WTC11 (cell line): ENCODE measurements at regions not wholly inside any gene's neighbourhood (a gene's known extent, or its start where the extent isn't known, plus 50 kb on each side); places are given as distances from the start of the nearest gene placed in this dataset.

Experiments used
- ATAC-seq: fragments of 200-7000 bp; cut with Tn5 transposase; 2 replicates; pipeline ENCODE4 v1.10.0; 2021; ENCODE audit warnings: mild to moderate bottlenecking, moderate library complexity
- CTCF ChIA-PET: fragments of 300-600 bp; sonication (Branson Sonifier 250); formaldehyde crosslinking; loops from one replicate; lab custom pipeline; 2021; ENCODE audit warnings: antibody characterized with exemption; lab: Charles Lee
- POLR2A ChIA-PET: fragments of 350-600 bp; sonication (Branson Sonifier 250); formaldehyde crosslinking; loops from one replicate; lab custom pipeline; 2021; ENCODE audit warnings: antibody characterized with exemption; lab: Charles Lee
- DNase-seq: peaks from one replicate; pipeline ENCODE4 v3.0.0; 2021; ENCODE audit warnings: low spot score
- H3K27ac Mint-ChIP-seq: 2 replicates; pipeline ENCODE4 v1.8.0; 2021; ENCODE audit warnings: mixed read lengths
- H3K27me3 Mint-ChIP-seq: 2 replicates; pipeline ENCODE4 v1.8.0; 2021; ENCODE audit warnings: low read depth, mild to moderate bottlenecking, moderate library complexity, mixed read lengths
- H3K36me3 Mint-ChIP-seq: 2 replicates; pipeline ENCODE4 v1.8.0; 2021; ENCODE audit warnings: mixed read lengths
- H3K4me1 Mint-ChIP-seq: 2 replicates; pipeline ENCODE4 v1.8.0; 2022; ENCODE audit warnings: mixed read lengths
- H3K4me3 Mint-ChIP-seq: 2 replicates; pipeline ENCODE4 v1.8.0; 2021; ENCODE audit warnings: mild to moderate bottlenecking, moderate library complexity, mixed read lengths
- H3K9me3 Mint-ChIP-seq: 2 replicates; pipeline ENCODE4 v1.8.0; 2021; ENCODE audit warnings: mixed read lengths
- ATF1 ChIP-seq: sonication (generic); formaldehyde crosslinking; IDR thresholded peaks from 2 replicates; pipeline ENCODE4 v1.8.1; 2023; ENCODE audit warnings: mild to moderate bottlenecking, moderate library complexity, missing genetic modification reagents
- CDX4 ChIP-seq: fragments of 250-450 bp; sonication (Bioruptor Pico); IDR thresholded peaks from 2 replicates; pipeline ENCODE4 v1.9.0; 2021; ENCODE audit warnings: moderate library complexity, mild to moderate bottlenecking, inconsistent platforms, borderline replicate concordance
- ETV6 ChIP-seq: sonication (generic); formaldehyde crosslinking; IDR thresholded peaks from 2 replicates; pipeline ENCODE4 v1.8.1; 2022; ENCODE audit warnings: mild to moderate bottlenecking, missing genetic modification reagents
- FOXJ3 ChIP-seq: sonication (generic); formaldehyde crosslinking; IDR thresholded peaks from 2 replicates; pipeline ENCODE4 v1.9.0; 2021; ENCODE audit warnings: missing genetic modification reagents, mild to moderate bottlenecking, borderline replicate concordance
- HMGA2 ChIP-seq: fragments of 250-450 bp; sonication (Bioruptor Pico); IDR thresholded peaks from 2 replicates; pipeline ENCODE4 v1.4.0; 2021; ENCODE audit warnings: mild to moderate bottlenecking, moderate library complexity
- MAX ChIP-seq: sonication (generic); formaldehyde crosslinking; IDR thresholded peaks from 2 replicates; pipeline ENCODE4 v1.8.0; 2022; ENCODE audit warnings: mild to moderate bottlenecking, missing genetic modification reagents
- MLX ChIP-seq: sonication (generic); formaldehyde crosslinking; IDR thresholded peaks from 2 replicates; pipeline ENCODE4 v1.8.1; 2023; ENCODE audit warnings: mild to moderate bottlenecking, missing genetic modification reagents, moderate library complexity
- NR3C1 ChIP-seq: sonication (generic); formaldehyde crosslinking; conservative IDR thresholded peaks from 2 replicates; pipeline ENCODE4 v1.8.1; 2023; ENCODE audit warnings: low read depth, mild to moderate bottlenecking, missing genetic modification reagents
- OVOL2 ChIP-seq: fragments of 250-450 bp; sonication (Bioruptor Pico); IDR thresholded peaks from 2 replicates; pipeline ENCODE4 v1.9.0; 2021; ENCODE audit warnings: mild to moderate bottlenecking, borderline replicate concordance
- PRDM15 ChIP-seq: sonication (generic); formaldehyde crosslinking; IDR thresholded peaks from 2 replicates; pipeline ENCODE4 v1.8.0; 2022; ENCODE audit warnings: missing genetic modification reagents
- PRRX2 ChIP-seq: fragments of 250-450 bp; sonication (Bioruptor Pico); IDR thresholded peaks from 2 replicates; pipeline ENCODE4 v1.8.0; 2021; ENCODE audit warnings: mild to moderate bottlenecking
- SMAD3 ChIP-seq: sonication (generic); formaldehyde crosslinking; IDR thresholded peaks from 2 replicates; pipeline ENCODE4 v1.8.0; 2022; ENCODE audit warnings: missing genetic modification reagents, mild to moderate bottlenecking, borderline replicate concordance
- ZBTB21 ChIP-seq: sonication (generic); formaldehyde crosslinking; IDR thresholded peaks from 2 replicates; pipeline ENCODE4 v1.8.1; 2023; ENCODE audit warnings: mild to moderate bottlenecking, missing genetic modification reagents, borderline replicate concordance
- ZMAT4 ChIP-seq: fragments of 250-450 bp; sonication (Bioruptor Pico); IDR thresholded peaks from 2 replicates; pipeline ENCODE4 v1.9.0; 2021; ENCODE audit warnings: mild to moderate bottlenecking
- ZNF263 ChIP-seq: sonication (generic); formaldehyde crosslinking; IDR thresholded peaks from 2 replicates; pipeline ENCODE4 v1.8.1; 2022; ENCODE audit warnings: low read depth, mild to moderate bottlenecking, moderate library complexity, missing genetic modification reagents
- ZNF416 ChIP-seq: fragments of 250-450 bp; sonication (Bioruptor Pico); IDR thresholded peaks from 2 replicates; pipeline ENCODE4 v1.9.0; 2021; ENCODE audit warnings: mild to moderate bottlenecking, inconsistent platforms
- ZNF532 ChIP-seq: fragments of 250-450 bp; sonication (Bioruptor Pico); IDR thresholded peaks from 2 replicates; pipeline ENCODE4 v1.9.0; 2021; ENCODE audit warnings: mild to moderate bottlenecking, borderline replicate concordance

- peaks cover 24% of the 10 kb centered on the region for H3K9me3 Mint-ChIP-seq
- no peaks in the 10 kb centered on the region for H3K4me1 Mint-ChIP-seq
- H3K27me3 Mint-ChIP-seq = no peaks in the 10 kb centered on the region
- ChIA-PET CTCF (interaction anchor here (0.6 to 0.7 kb wide), 2 partner anchors 87 to 1847 kb away, joined by 3 read pairs; no protein-coding TSS in a partner anchor), POLR2A (no interaction called here)
- TF ChIP-seq NR3C1 (CRISPR knock-in tag) (no peak), PRRX2 (CRISPR knock-in tag) (no peak), MAX (CRISPR knock-in tag) (no peak), FOXJ3 (CRISPR knock-in tag) (no peak), CDX4 (CRISPR knock-in tag) (no peak), MLX (CRISPR knock-in tag) (no peak), HMGA2 (CRISPR knock-in tag) (no peak), PRDM15 (CRISPR knock-in tag) (no peak)
- no peak for ATAC-seq
- 0 out of 2 replicates have a peak, but pooled peaks cover 3% of the 10 kb centered on the region for H3K36me3 Mint-ChIP-seq
- no peak for DNase-seq
- H3K4me3 Mint-ChIP-seq = no peak overlapping the region
- H3K27ac Mint-ChIP-seq = no peak overlapping the region
Observed at GRCh38 chr7:94778711-94779459, 123.0 kb upstream of the SGCE start.

GRCh38 chr7:94779861-94780260 is 123.9 kb upstream of the SGCE start:
- peaks cover 16% of the 10 kb centered on the region for H3K9me3 Mint-ChIP-seq
- ATAC-seq = no peak
- no peak overlapping the region for H3K4me3 Mint-ChIP-seq
- POLR2A ChIA-PET = no interaction called here
- no peak overlapping the region for H3K27ac Mint-ChIP-seq
- H3K27me3 Mint-ChIP-seq = no peaks in the 10 kb centered on the region
- no peaks in the 10 kb centered on the region for H3K4me1 Mint-ChIP-seq
- CTCF ChIA-PET = no interaction called here
- DNase-seq = no peak
- H3K36me3 Mint-ChIP-seq = 0 out of 2 replicates have a peak, but pooled peaks cover 3% of the 10 kb centered on the region
- no peak for TF ChIP-seq ZNF263 (CRISPR knock-in tag)
- no peak for TF ChIP-seq SMAD3
- no peak for TF ChIP-seq ZMAT4 (CRISPR knock-in tag)
- no peak for TF ChIP-seq ZNF532 (CRISPR knock-in tag)
- TF ChIP-seq ETV6 (CRISPR knock-in tag) = no peak
- TF ChIP-seq ATF1 = no peak
- TF ChIP-seq ZNF416 (CRISPR knock-in tag) = no peak
- TF ChIP-seq ZBTB21 = no peak
- TF ChIP-seq OVOL2 (CRISPR knock-in tag) = no peak
